ENCODE measurements at regions not wholly inside any gene's neighbourhood (a gene's known extent, or its start where the extent isn't known, plus 50 kb on each side); places are given as distances from the start of the nearest gene placed in this dataset.

GRCh38 chr6:74750826-74751225, 455.0 kb downstream of the COL12A1 start:
- Histone ChIP-seq H3K4me3 (ENCODE audit: low read depth, low read length, poor library complexity, severe bottlenecking) (no peak overlapping the region), H3K36me3 (ENCODE audit: insufficient read depth, low read length) (no peaks in the 10 kb centered on the region), H3K27ac (ENCODE audit: low read depth, low read length, poor library complexity, severe bottlenecking) (no peak overlapping the region), H4K20me1 (ENCODE audit: insufficient read depth, low read length) (no peaks in the 10 kb centered on the region), H3K4me2 (ENCODE audit: low read length) (no peak overlapping the region), H3K9me2 (ENCODE audit: insufficient read depth, low read length) (no peaks in the 10 kb centered on the region), H2AFZ (ENCODE audit: low read length) (no peak overlapping the region), H3K9me3 (ENCODE audit: low read length) (no peaks in the 10 kb centered on the region), H3K79me2 (ENCODE audit: insufficient read depth, low read depth, low read length) (no peaks in the 10 kb centered on the region), H3K4me1 (ENCODE audit: insufficient read depth, low read length, poor library complexity, severe bottlenecking) (no peaks in the 10 kb centered on the region)
- ChIA-PET POLR2A (no interaction called here), CTCF (ENCODE audit: unreplicated experiment) (no interaction called here)
- no TSS peak for BruUV-seq (replicated peaks)
- intact Hi-C loops (cut with micrococcal nuclease; ENCODE audit: unreplicated experiment) = no loop called here
- no peak for DNase-seq (ENCODE audit: low spot score)
- no peak for TF ChIP-seq CTCF (conservative IDR thresholded peaks at IDR 0.05; ENCODE audit: low read length)
- TF ChIP-seq EZH2phosphoT487 (IDR thresholded peaks at IDR 0.05; ENCODE audit: borderline replicate concordance, low read depth, low read length) = no peak

DNA sequence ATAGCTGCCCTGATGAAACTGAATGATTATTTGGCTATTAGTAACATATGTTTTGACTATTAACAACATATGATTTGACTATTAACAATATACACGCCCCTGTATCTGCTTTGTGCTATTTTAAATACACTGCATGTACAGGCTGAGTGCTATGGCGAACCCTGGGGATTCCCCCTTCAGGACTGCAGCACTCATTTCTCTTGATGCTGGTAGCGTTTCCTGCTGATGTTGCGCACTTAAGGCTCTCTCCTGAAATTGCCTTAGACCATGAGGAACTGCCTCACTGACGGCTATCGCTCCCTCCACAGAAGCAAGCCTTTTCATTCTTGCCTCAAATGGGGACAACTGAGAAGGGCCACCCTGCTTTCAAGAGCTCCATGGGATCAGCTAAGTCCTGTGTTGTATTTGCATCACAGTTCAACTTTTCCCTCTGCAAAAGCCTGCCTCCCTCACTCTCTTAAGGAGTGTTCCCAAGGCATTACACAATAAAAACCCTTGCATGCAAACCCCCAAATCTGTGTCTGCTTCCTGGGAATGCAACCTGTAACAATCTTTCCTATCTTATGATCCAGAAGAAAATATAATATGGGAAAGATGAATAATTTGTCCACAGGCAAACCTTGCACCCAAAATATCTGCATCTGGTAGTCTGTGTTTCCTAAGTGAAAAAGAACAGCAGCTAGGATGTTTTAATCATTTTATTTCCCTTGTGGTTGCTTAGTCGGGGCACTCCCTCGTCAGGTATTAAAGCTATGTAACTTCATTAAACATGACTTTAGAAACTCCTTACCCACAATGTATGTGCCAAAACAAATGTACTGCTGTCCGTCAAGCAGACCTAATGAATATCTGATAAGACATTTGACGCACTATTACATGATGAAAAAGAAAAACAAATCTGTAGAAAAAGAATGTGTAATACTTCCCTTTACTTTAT, 456.4 kb downstream of the COL12A1 start:
- H3K4me2 ChIP-seq (ENCODE audit: low read length) = no peak overlapping the region
- H3K9me3 ChIP-seq (ENCODE audit: low read length) = no peaks in the 10 kb centered on the region
- no peaks in the 10 kb centered on the region for H3K36me3 ChIP-seq (ENCODE audit: insufficient read depth, low read length)
- TF ChIP-seq CTCF (conservative IDR thresholded peaks at IDR 0.05; ENCODE audit: low read length) (no peak), EZH2phosphoT487 (IDR thresholded peaks at IDR 0.05; ENCODE audit: borderline replicate concordance, low read depth, low read length) (no peak)
- intact Hi-C loops (cut with micrococcal nuclease; ENCODE audit: unreplicated experiment) = no loop called here
- no peaks in the 10 kb centered on the region for H3K4me1 ChIP-seq (ENCODE audit: insufficient read depth, low read length, poor library complexity, severe bottlenecking)
- H3K27ac ChIP-seq (ENCODE audit: low read depth, low read length, poor library complexity, severe bottlenecking) = no peak overlapping the region
- no peak overlapping the region for H3K4me3 ChIP-seq (ENCODE audit: low read depth, low read length, poor library complexity, severe bottlenecking)
- no TSS peak for BruUV-seq (replicated peaks)
- no peaks in the 10 kb centered on the region for H4K20me1 ChIP-seq (ENCODE audit: insufficient read depth, low read length)
- CTCF ChIA-PET (ENCODE audit: unreplicated experiment) = no interaction called here
- POLR2A ChIA-PET = no interaction called here
- no peak overlapping the region for H2AFZ ChIP-seq (ENCODE audit: low read length)
- no peaks in the 10 kb centered on the region for H3K79me2 ChIP-seq (ENCODE audit: insufficient read depth, low read depth, low read length)
- DNase-seq (ENCODE audit: low spot score) = no peak
- no peaks in the 10 kb centered on the region for H3K9me2 ChIP-seq (ENCODE audit: insufficient read depth, low read length)

DNA sequence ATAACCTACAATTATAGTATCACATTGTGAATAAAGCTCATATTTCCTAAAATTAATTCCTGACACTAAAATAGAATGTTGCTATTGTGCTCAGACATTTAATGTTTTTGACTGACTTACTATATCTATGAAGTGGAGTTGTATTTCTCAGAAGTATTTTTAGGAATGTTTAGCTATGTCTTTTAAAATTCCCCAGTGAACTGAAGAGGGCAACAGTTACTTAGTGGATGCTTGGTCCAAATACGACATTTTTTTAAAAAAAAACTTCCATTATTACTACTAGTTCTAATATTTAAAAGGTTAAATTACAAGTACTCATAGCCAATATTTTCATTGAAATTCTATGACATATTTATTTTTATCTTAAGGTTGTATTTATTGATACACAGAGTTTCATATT, 460.2 kb downstream of the COL12A1 start:
- Histone ChIP-seq H3K4me2 (ENCODE audit: low read length) (no peak overlapping the region), H4K20me1 (ENCODE audit: insufficient read depth, low read length) (no peaks in the 10 kb centered on the region), H3K9me2 (ENCODE audit: insufficient read depth, low read length) (no peaks in the 10 kb centered on the region), H3K4me3 (ENCODE audit: low read depth, low read length, poor library complexity, severe bottlenecking) (no peak overlapping the region), H3K9me3 (ENCODE audit: low read length) (no peaks in the 10 kb centered on the region), H3K4me1 (ENCODE audit: insufficient read depth, low read length, poor library complexity, severe bottlenecking) (no peaks in the 10 kb centered on the region), H3K79me2 (ENCODE audit: insufficient read depth, low read depth, low read length) (no peaks in the 10 kb centered on the region), H2AFZ (ENCODE audit: low read length) (no peak overlapping the region), H3K36me3 (ENCODE audit: insufficient read depth, low read length) (no peaks in the 10 kb centered on the region), H3K27ac (ENCODE audit: low read depth, low read length, poor library complexity, severe bottlenecking) (no peak overlapping the region)
- POLR2A ChIA-PET = interaction anchor here (0.7 kb wide), 1 partner anchor 105 kb away, joined by 3 read pairs; no protein-coding TSS in a partner anchor
- no peak for DNase-seq (ENCODE audit: low spot score)
- CTCF ChIA-PET (ENCODE audit: unreplicated experiment) = no interaction called here
- no TSS peak for BruUV-seq (replicated peaks)
- intact Hi-C loops (cut with micrococcal nuclease; ENCODE audit: unreplicated experiment) = no loop called here
- TF ChIP-seq EZH2phosphoT487 (IDR thresholded peaks at IDR 0.05; ENCODE audit: borderline replicate concordance, low read depth, low read length) (no peak), CTCF (conservative IDR thresholded peaks at IDR 0.05; ENCODE audit: low read length) (no peak)
